ENCODE measurements at regions not wholly inside any gene's neighbourhood (a gene's known extent, or its start where the extent isn't known, plus 50 kb on each side); places are given as distances from the start of the nearest gene placed in this dataset.
"Not testable (repeated sequence)": the region's sequence is repeated elsewhere in the genome, so short reads cannot be mapped to it uniquely, and the experiment has no call there.

DNA sequence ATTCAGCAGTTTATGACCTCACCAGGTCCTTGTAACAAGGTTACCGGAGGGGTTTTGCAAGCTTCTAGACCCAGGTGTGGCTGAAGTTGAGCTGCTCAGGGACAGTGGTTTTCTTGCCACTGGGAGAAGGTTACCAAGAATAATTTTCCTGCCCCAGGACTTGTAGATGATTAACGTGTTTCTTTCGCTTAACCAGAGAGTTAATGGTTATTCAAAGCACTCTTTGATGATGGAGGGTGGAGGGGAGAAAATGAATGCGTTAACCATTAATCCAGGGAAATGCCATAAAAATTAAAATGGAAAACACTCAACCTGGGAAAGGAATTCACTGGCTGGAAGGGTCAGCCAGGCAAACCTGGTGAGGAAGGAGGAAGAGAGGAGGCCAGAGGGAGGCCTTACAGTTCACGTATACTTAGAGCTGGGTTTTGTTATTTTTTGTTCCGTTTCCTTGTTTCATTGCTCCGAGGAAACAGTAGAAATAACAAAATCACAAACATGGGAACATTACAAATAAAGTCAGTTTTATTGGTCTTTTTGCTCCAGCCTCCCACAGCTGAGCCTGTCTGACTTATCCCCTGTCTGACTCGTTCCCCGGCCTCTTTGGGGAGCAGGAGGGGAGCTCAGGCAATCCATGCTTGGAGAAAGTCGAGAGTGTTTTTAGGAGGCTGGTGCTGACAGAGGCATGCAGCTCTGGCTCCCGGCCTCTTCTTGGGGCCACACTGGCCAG lies 207.5 kb upstream of the IRF2BP2 start:
- not testable (repeated sequence) for FAIRE-seq; DNase-seq (ENCODE audit: extremely low spot score, insufficient read length, low read depth)

DNA sequence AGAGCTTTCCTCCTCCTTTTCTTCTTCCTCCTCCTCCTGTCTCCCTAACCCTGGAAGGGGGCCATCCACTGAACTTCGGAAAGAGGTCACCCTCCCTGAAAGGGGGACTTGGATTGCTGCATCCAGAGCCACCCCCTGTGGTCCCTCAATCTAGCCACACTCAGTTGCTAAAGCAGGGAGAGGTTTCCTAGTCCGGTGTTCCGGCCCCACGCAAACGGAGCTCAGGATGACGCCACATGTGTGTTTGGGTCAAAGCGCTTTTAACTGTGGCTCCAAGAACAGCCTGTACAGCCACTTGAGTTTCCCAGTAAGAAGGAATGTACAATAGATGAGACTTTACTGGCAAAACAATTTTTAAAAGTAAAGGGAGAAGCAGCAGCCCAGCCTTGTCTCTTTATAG lies 206.9 kb upstream of the IRF2BP2 start:
- DNase-seq (ENCODE audit: extremely low spot score, insufficient read length, low read depth); FAIRE-seq: not testable (repeated sequence)

DNA sequence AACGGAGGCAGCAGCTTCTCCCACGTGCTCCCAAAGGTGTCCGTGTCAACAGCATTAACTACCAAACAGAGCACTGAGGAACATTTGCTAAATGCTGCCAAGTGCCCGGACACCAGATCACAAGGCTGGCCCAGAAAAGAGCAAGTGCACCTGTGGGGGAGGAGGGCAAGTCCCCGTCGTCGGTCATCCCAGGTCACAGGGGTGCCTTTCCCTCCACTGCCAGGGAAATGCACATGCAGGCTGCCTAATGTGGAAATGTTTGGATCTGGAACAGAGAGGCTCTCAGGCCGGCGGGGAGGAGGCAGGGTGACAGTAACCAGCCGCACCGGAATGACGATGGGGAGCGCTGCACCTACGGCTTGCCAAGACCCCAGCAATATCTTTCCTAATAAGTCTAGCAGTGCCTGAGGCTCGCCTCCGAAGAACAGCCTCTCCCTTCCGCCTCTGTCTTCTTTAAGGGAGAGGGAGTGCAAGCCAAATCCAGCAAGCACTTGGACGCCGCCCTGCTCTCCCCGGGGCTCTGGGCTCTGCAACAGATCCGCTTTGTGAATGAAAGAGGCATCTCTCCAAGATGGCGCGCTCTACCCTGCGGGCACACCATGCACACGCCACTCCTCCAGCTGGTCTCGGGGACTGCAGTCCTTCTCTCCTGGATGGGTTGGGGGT lies 206.3 kb upstream of the IRF2BP2 start:
- FAIRE-seq; DNase-seq (ENCODE audit: extremely low spot score, insufficient read length, low read depth): not testable (repeated sequence)

DNA sequence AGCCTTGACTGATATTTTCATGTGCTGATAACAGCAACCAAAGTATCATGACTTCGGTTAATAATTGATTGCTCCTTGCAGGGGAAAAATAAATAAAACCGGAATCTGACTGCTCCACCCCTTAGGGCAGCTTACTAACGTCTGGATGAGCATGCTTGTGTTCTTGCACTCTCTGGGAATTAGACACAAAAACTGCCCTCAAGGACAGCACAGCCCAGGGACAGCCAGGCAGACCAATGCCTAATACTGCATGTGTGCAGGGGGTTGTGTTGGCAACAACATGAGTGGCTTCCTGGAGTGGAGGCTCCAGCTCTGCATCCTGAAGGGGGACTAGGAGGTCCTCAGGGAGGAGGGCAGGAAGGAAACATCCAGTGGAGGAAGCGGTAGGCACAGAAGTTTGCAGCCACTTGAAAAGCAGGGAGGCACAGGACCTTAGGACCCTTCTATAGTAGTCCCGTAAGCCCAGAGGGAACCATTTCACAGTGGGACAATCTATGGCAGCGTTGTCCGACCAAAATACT lies 205.4 kb upstream of the IRF2BP2 start:
- DNase-seq (ENCODE audit: extremely low spot score, insufficient read length, low read depth); FAIRE-seq: not testable (repeated sequence)

DNA sequence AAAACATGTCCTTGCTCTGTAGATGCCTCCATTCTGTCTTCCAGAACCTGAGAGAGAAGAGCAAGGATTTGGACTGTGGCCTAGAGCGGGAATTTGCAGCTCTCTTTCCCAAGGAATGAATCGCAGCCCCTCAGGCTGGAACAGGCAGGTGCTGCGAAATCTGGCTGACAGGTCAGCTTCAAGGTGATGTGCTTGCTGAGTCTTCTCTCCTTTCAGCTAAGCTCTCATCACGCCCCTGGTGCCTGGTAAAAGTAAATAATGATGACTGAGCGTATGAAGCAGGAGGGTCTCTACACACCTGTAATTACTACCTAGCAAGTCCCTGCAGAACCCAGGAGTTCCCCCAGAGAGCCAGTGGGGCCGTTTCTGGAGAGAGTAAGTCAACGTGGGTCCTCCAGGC lies 204.3 kb upstream of the IRF2BP2 start:
- DNase-seq (ENCODE audit: extremely low spot score, insufficient read length, low read depth); FAIRE-seq: not testable (repeated sequence)

DNA sequence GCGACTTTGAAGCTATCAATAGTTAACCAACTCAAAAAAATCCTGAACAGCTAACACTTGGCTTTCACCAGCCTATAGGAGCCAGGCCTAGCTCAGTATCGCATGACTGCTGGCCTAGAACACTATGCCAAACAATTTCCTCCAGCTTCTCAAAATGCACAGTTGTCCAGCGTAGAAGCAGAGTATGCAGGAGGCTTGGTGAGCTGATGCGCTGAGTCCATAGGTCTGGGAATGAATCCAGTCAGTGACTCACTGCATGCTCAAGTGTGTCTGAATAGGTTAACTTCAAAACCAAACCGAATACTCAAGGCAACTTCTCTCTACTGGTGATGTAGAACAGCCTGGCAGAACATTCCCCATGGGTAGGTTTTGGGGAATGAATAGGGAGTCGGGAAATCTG lies 201.8 kb upstream of the IRF2BP2 start:
- DNase-seq (ENCODE audit: extremely low spot score, insufficient read length, low read depth); FAIRE-seq: not testable (repeated sequence)

DNA sequence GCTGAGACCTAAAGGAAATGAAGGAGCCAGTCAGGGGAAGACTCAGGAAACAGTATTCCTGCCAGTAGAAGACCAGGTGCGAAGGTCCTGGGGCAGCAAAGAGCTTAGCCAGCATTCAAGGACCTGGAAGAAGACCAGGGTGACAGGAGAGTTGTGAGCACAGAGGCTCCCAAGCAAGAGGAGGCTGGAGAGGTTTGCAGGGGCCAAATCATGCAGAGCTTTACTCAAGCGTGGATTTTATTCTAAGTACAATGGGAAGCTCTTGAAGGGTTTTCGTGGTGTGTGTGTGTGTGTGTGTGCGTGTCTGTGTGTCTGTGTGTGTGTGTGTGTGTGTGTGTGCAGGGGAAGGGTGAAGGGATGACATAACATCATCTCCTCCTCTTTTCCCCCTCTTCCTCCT lies 200.7 kb upstream of the IRF2BP2 start:
- not testable (repeated sequence) for DNase-seq (ENCODE audit: extremely low spot score, insufficient read length, low read depth); FAIRE-seq

DNA sequence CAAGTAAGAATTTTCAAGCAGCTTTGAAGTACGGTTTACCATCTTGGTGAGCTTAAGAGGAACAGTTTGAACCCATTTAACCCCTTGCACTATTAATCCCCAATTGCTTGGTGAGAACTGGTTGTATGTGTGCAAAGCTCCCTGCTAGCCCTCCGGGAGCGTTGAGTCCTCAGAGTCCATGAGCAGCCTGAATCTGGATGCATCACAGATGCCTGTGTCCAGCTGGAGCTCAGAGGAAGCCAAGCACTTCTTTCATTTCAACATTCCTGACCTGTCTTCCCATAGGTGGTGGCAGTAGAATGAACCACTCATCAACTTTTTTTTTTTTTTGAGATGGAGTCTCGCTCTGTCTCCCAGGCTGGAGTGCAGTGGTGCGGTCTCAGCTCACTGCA lies 199.9 kb upstream of the IRF2BP2 start:
- not testable (repeated sequence) for FAIRE-seq; DNase-seq (ENCODE audit: extremely low spot score, insufficient read length, low read depth)

DNA sequence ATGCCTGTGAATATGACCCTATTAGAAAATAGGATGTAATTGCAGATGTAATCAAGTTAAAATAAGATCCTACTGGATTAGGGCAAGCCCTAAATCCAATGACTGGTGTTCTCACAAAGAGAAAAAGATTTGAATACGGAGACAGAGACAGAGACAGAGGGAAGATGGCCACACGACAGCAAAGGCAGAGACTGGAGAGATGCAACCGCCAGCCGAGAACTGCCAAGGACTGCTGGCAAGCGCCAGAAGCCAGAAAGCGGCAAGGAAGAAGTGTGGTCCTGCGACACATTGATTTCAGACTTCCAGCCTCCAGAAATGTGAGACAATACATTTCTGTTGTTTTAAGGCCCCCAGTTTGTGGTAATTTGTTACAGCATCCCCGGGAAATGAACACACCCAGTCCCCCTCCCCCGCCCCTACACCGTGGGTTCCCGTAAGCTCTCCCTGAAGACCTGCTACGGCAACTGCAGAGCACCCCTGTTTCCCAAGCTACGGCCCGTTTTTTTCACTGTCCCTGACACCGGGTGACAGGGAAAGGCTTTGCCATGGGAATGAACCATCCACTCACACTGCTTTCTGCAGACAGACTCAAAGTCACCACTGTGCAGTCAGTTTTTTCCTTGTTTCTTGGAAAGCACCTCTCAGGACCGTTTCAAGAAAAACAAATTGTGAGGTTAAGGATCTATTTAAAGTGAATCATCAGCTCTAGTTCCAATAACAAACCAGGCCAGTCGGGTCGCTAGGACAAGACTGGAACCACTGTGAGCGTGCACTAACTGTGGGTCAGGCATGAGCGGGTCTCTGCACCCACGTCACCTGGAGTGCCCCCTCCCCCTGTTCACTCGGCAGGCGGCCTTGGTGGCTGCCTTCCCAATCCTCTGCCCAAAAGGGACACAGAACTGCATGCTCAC lies 199.2 kb upstream of the IRF2BP2 start:
- DNase-seq (ENCODE audit: extremely low spot score, insufficient read length, low read depth); FAIRE-seq: not testable (repeated sequence)

DNA sequence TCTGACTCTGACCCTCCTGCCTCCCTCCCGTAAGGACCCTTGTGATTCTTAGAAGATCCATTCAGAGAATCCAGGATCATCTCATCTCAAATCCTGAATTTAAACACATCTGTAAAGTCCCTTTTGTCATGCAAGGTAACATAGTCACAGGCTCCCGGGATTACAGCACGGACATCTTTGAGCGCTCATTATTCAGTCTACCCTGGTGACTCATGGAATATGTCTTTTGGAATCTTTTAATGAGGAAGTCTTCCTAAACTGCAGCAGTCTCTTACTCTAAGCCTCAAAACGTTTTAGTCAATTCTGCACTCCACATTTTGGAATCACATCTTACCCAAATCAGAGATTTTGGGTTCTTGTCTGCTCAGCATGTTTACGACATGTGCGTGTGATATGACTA lies 198.5 kb upstream of the IRF2BP2 start:
- DNase-seq (ENCODE audit: extremely low spot score, insufficient read length, low read depth); FAIRE-seq: not testable (repeated sequence)

DNA sequence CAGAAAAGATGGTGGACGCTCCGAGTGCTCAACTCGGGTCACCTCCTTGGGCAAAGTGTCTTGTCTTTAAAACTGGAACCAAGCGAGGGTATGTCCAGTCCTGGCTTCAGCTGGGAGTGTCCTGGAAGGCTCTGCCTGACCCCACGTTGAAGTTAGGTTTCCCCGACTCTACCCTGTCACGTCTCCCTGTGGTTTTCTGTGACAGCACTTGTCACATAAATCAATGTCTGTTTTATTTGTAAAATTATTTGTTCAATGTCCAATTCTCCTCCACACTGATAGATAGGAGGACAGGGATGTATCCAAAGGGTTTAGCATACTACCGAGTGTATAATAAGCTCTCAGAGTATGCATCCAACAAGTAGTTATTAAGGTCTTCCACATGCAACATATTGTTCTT lies 197.7 kb upstream of the IRF2BP2 start:
- not testable (repeated sequence) for DNase-seq (ENCODE audit: extremely low spot score, insufficient read length, low read depth); FAIRE-seq

DNA sequence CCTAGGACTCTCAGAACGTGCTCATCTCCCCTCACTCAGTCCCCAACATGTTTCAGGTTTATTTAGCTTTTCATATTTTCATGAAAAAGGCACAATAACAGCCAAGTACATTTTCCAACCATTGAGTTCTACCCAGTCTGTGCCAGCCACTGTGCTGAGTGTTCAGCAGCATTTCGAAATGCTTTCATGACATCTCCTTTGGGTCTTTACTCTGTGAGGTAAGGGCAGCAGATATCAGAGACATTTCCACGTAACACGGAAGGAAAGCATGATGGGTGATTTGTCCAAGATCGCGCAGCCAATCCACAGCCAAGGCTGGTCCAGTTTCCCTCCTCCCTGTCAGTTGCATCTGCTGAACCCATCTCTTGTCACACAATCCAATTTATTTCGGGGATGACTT lies 192.6 kb upstream of the IRF2BP2 start:
- DNase-seq (ENCODE audit: extremely low spot score, insufficient read length, low read depth); FAIRE-seq: not testable (repeated sequence)

DNA sequence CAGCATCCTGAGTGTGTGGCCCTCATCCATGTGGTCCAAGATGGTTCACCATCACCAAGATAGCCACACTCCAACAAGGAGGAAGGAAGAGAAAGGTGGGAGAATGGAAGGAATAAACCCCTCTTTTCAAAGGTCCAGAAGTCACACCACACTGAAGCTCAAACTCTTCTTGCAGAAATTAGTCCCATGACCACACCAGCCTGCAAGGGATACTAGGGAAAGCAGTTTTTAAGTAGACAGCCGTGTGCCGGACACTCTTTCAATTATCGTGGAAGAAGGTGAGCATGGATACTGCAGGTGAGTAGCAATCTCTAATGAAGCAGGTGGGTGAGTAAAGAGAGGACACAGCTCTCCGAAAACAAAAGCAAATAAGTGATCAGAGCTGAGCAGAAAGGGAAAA lies 191.7 kb upstream of the IRF2BP2 start:
- FAIRE-seq; DNase-seq (ENCODE audit: extremely low spot score, insufficient read length, low read depth): not testable (repeated sequence)

DNA sequence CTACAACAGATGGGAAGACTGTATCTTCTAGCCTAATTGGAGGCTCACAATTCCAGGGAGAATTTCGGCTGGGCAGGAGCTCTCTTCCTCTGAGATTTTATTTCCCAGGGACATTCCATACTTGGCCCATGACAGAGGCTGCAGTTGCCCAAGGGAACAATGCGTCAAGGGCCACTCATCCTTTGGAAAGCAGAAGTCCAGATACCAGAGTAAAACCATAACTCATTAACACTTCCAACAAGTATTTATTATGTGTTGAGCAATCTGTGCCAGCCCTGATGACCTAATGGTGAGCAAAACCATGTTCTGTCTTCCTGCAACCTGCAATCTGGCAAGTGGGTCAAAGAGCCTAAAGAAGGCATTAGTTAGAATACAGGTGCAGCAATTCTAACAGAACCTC lies 191.2 kb upstream of the IRF2BP2 start:
- not testable (repeated sequence) for DNase-seq (ENCODE audit: extremely low spot score, insufficient read length, low read depth); FAIRE-seq

DNA sequence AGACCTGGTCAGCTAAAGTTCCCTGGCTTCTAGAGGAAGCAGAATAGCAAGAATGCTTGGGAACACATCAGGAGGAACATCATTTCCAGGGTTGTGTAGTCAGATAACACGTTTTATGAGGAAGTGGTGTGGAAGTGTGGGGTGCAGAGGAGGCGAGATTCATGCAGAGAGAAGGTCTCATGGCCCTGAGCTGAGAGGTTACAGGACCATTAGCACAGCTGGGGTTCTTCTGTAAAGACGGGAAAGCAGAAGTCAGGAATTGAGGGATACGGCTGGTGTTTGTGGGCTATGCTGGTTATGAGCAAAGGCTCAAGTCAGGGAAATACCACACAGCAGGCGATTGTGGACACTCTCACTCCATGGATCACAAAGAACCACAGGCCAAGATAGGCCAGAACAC lies 190.6 kb upstream of the IRF2BP2 start:
- not testable (repeated sequence) for FAIRE-seq; DNase-seq (ENCODE audit: extremely low spot score, insufficient read length, low read depth)

DNA sequence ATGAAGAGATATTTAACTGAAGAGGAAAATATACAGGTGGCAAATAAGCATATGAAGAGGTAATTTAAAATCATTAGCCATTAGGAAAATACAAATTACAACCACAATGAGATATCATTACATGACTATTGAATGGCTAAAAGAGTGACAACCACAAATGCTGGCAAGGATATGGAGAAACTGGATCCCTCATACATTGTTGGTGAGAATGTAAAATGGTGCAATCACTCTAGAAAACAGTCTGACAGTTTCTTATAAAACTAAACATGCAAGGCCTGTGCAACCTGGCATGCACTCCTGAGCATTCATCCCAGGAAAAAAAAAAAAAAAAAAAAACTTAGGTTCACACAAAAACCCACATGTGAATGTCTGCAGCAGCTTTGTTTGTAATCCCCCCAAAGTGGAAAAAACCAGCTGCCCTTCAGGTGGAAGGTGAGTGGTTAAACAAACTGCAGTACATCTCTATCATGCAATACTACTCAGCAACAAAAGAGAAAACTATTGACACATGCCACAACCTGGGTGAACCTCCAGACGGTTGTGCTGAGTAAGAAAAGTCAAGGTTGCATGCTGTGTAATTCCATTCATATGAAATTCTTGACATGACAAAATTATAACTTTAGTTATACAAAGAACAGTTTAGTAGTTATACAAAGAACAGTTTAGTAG lies 189.2 kb upstream of the IRF2BP2 start:
- not testable (repeated sequence) for FAIRE-seq; DNase-seq (ENCODE audit: extremely low spot score, insufficient read length, low read depth)

DNA sequence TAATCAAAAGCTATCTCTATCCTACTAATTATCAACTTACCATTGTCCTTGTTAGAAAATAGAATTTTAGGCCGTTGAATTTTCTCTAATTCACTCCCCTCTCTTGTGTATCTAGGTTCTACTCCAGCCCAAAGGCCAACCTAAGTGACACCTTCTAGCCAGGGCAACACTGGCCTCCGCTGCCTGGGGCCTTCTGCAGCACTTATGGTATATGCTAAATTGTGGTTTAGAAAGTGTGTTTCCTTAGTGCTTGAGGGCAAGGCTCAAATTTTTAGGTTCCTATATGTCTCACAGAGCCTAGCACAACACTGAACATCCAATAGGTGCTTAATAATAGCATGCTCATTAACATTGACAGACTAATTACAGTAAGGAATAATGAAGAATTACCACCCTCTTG lies 187.2 kb upstream of the IRF2BP2 start:
- DNase-seq (ENCODE audit: extremely low spot score, insufficient read length, low read depth); FAIRE-seq: not testable (repeated sequence)

DNA sequence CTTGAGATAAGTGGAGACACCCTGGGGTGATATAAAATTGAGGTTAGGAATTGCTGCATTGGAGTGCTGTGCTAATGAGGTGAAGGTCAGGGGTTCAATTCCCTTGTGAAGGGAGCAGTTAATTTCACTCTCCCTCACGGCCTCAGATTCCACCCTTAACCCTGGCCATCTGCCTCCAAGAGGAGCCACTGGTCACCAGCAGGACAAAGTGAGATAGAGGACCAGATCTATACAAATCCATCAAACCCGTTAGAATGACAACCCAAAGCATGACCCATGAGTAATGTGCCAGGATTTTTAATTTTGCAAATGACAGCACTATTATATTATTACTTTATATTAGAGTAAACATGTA lies 186.4 kb upstream of the IRF2BP2 start:
- not testable (repeated sequence) for DNase-seq (ENCODE audit: extremely low spot score, insufficient read length, low read depth); FAIRE-seq

DNA sequence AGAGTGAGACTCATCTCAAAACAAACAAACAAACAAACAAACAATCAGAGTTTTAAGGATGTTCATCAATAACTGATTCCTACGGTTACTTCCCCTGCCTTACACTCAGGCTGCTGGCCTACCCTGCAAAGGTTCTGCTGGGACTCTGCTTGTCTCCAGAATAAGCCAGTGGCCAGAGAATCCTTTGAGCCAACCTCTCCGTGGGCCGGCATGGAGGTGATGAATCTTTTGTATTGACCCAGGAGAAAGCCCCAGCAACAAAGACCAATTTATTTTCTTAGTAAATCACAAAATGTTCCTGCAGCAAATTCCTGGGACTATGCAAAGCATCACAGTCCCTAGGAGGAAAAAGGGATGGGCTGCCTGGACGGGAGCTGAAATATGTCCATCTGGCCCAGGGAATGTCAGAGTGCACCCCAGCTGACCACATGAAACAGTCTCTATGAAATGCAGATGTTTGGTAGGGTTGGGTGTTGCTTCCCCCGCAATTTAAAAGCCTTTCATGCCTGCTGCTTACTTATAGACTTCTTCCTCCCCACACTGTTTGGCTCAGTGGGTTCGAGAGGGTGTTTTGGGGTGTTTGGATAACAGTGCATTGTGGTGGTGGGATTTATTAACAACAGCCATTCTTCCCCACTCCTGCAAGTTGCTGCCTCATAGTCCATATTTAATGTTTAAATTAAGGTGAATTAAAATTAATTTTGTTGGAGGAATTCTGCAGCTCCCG lies 185.9 kb upstream of the IRF2BP2 start:
- not testable (repeated sequence) for FAIRE-seq; DNase-seq (ENCODE audit: extremely low spot score, insufficient read length, low read depth)

All from GM18507 (cell line).